ENCODE measurements at regions not wholly inside any gene's neighbourhood (a gene's known extent, or its start where the extent isn't known, plus 50 kb on each side); places are given as distances from the start of the nearest gene placed in this dataset.

- TF ChIP-seq CTCF (IDR thresholded peaks at IDR 0.05; ENCODE audit: insufficient read depth, low read length, poor library complexity, severe bottlenecking): no peak
- TF ChIP-seq EZH2phosphoT487 (conservative IDR thresholded peaks at IDR 0.05; ENCODE audit: low read length): no peak
Measured at GRCh38 chr9:19656704-19657103, 132.1 kb downstream of the SLC24A2 start.

Measured in SU-DHL-6 (cell line).